Fibroblast of villous mesenchyme (primary cell): ENCODE measurements at regions not wholly inside any gene's neighbourhood (a gene's known extent, or its start where the extent isn't known, plus 50 kb on each side); places are given as distances from the start of the nearest gene placed in this dataset.

Source experiments
- DNase-seq: peaks from one replicate; pipeline ENCODE4 v3.0.0-alpha.2; 2010; ENCODE audit warnings: low read depth
- H3K4me3 ChIP-seq: 2 replicates; pipeline ENCODE4 v1.5.1; 2011; ENCODE audit warnings: low read depth, mild to moderate bottlenecking, low read length
- TF ChIP-seq, protein P1 (sequence below): IDR thresholded peaks from 2 replicates; pipeline ENCODE4 v1.5.1; 2012; ENCODE audit warnings: low read depth, mild to moderate bottlenecking, low read length; ENCODE audit not compliant: insufficient read depth

DNA sequence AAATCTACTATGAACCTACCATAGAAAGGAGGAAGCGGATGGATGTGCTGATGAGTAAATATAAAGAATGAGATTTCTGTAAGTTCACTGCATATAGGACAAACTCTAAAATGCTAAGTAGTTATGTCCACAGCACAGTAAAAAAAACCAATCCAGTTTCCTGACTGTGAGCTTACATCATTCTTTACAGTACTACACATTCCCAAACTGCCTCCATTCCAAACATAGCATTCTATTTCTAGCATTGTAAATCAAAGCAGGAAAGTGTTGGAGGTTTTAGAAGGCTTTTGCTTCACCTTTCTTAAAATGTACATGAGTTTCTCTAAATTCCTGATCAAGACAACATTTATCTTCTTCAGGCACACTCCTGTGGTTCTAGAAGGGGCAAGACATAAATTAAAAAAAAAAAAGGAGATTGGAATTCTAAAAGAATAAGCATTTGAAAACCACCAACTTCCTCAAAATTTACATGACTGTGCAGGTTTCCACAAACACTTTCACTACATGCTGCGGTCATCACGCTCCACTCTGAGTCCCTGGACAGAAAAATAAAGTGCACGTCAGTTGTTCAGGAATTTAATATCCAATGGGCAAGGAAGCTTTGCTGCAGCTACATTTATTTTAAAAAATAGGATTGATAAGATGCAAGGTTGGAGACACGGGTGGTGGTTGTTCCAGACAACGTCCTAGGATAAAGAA, 297.6 kb upstream of the STS start:
- DNase-seq = peak; percentile 0
- TF ChIP-seq, protein P1, sequence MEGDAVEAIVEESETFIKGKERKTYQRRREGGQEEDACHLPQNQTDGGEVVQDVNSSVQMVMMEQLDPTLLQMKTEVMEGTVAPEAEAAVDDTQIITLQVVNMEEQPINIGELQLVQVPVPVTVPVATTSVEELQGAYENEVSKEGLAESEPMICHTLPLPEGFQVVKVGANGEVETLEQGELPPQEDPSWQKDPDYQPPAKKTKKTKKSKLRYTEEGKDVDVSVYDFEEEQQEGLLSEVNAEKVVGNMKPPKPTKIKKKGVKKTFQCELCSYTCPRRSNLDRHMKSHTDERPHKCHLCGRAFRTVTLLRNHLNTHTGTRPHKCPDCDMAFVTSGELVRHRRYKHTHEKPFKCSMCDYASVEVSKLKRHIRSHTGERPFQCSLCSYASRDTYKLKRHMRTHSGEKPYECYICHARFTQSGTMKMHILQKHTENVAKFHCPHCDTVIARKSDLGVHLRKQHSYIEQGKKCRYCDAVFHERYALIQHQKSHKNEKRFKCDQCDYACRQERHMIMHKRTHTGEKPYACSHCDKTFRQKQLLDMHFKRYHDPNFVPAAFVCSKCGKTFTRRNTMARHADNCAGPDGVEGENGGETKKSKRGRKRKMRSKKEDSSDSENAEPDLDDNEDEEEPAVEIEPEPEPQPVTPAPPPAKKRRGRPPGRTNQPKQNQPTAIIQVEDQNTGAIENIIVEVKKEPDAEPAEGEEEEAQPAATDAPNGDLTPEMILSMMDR = no peak
- H3K4me3 ChIP-seq = no peak overlapping the region

DNA sequence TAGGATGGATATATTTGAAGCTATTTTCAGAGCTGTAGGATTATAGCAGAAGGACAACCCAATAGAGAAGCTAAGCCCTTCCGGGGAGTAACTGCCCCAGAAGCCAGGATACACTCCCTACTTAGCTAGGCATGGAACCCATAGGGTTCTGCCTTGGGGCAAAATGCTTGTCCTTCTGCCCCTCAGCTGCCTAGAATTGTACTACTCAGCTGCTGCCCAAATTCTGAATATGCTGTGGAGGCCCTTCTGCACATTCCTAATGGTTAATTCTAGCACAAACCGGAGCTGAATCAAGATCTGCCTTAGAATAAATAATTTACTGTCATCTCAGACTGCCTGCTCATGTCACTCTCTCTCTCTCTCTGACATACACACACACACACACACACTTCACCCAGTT, 297.7 kb upstream of the VCX3A start:
- no peak overlapping the region for H3K4me3 ChIP-seq
- TF ChIP-seq, protein P1 = no peak

DNA sequence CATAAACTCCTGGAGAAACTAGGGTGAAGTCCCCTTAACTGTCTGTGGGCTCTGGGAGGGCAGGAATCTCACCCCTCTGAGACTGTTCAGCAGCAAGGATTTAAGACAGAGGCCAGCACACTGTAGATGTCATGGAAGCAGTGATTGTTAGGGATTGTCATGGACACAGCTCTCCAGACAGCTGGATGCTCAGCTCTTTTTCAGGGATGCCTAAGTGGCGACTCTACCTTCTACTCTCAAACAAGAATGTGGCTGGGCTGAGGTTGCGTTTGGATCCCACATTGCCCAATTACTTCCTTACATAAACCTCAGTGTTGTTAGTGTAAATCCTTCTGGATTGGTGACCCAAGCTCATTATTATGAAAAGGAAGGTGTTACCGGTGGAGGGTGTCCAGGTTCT, 291.9 kb upstream of the VCX3A start:
- TF ChIP-seq, protein P1 = no peak
- no peak for DNase-seq
- no peak overlapping the region for H3K4me3 ChIP-seq

More for the DNA sequence above, 297.7 kb upstream of the VCX3A start:
- no peak for DNase-seq

DNA sequence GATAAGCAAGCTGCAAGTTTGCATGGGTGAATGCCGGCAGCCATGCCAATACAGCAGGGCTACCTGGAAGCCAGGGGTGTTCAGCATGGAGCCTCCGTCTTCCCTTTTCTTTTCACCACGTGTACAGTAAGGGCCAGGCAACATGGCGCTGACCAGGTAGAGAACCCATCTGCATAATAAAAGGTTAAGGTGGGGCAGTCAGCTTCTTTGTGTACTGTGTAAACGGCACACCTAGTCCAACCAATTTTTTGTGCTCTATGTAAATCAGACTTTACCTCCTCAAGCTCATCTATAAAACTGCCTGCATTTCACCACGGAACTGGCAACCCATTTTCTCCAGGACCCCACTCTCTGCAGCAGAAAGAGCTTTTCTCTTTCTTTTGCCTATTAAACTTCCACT, 286.8 kb upstream of the VCX3A start:
- no peak for DNase-seq
- TF ChIP-seq, protein P1 = no peak
- H3K4me3 ChIP-seq = no peak overlapping the region

DNA sequence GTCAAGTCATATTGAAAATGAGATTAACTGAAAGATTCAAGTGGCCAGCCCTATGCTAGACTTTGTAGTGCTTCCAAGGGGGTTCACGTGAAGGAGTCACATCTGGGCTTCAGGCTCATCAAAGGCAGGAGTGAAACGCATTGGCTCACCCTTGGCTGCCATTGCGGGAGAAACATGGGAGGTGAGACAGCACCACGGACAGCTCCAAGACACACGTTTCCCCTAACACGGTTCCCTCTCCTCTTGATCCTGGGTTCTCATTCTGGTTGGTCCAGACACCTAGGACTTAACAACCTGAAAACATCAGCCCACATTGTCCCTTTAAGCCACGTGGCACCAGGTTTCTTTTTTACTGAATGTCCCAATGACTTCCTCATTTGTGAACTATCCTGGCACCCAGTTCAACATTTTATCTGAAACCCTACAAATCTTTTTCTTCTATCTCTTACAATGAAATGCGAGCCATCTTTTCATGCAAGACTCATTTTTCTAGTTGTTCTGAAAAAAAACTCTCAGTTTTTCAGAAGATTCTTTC, 279.0 kb upstream of the VCX3A start:
- DNase-seq = no peak
- H3K4me3 ChIP-seq = no peak overlapping the region
- TF ChIP-seq, protein P1 = no peak

DNA sequence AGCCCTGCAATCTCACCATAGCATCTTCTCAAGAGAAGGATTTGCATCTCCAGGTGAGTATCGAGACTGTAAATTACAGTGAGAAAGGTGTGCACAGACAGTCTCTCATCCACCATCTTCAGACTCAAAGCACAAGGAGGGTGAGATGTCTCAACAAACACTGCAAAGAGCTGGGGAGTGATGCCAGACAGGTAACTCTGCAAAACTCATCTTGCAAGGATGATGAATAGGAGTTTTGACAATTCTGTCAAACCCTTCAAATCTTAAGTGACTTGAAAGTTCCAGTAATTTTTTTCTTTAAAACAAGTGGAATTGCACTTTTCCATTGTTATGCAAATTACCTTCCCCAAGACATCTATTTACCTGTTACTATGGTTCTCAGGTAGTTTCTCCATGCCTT, 277.2 kb upstream of the VCX3A start:
- DNase-seq = no peak
- TF ChIP-seq, protein P1 = no peak
- no peak overlapping the region for H3K4me3 ChIP-seq

DNA sequence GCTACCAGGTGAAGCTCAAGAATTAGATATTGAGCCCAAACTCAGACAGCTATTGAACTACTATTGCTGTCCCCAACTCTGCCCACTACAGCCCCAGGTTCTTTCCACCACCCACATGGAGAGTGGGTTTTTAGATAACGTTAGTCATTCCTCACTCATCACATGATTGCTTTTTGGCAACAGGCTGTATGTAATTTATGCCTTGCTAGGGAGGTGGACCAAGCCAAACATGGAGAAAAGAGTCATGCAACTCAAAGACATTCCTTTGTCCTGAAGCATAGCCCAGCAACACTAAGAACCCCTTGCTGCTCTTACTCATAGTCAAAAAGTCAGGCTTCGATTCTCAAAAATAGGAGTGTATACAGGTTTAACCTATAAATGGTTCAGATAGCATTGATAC, 275.9 kb upstream of the VCX3A start:
- DNase-seq = no peak
- H3K4me3 ChIP-seq = no peak overlapping the region
- TF ChIP-seq, protein P1 = no peak
